ENCODE measurements at regions not wholly inside any gene's neighbourhood (a gene's known extent, or its start where the extent isn't known, plus 50 kb on each side); places are given as distances from the start of the nearest gene placed in this dataset.
"Not testable (repeated sequence)": the region's sequence is repeated elsewhere in the genome, so short reads cannot be mapped to it uniquely, and the experiment has no call there.

- Histone ChIP-seq H3K27ac (no peak overlapping the region), H3K4me3 (no peak overlapping the region)
- no peak for DNase-seq (ENCODE audit: low spot score)
- TF ChIP-seq CTCF (IDR thresholded peaks at IDR 0.05), result no peak
Observed at GRCh38 chr17:14539801-14540200, 238.9 kb downstream of the HS3ST3B1 start.

GRCh38 chr17:14532242-14532641 is 231.4 kb downstream of the HS3ST3B1 start:
- not testable (repeated sequence) for H3K4me3 ChIP-seq; DNase-seq (ENCODE audit: low spot score); H3K27ac ChIP-seq

GRCh38 chr17:14525551-14526455 is 224.9 kb downstream of the HS3ST3B1 start:
- no peak for TF ChIP-seq CTCF (IDR thresholded peaks at IDR 0.05)
- Histone ChIP-seq H3K27ac (no peak overlapping the region), H3K4me3 (no peak overlapping the region)
- DNase-seq (ENCODE audit: low spot score), result no peak

- TF ChIP-seq CTCF (IDR thresholded peaks at IDR 0.05), result no peak
- no peak overlapping the region for H3K27ac ChIP-seq
- no peak overlapping the region for H3K4me3 ChIP-seq
- DNase-seq (ENCODE audit: low spot score), result no peak
Observed at GRCh38 chr17:14522795-14523387, 222.0 kb downstream of the HS3ST3B1 start.

GRCh38 chr17:14518919-14519318 is 218.0 kb downstream of the HS3ST3B1 start:
- not testable (repeated sequence) for H3K27ac ChIP-seq; H3K4me3 ChIP-seq; DNase-seq (ENCODE audit: low spot score)

DNA sequence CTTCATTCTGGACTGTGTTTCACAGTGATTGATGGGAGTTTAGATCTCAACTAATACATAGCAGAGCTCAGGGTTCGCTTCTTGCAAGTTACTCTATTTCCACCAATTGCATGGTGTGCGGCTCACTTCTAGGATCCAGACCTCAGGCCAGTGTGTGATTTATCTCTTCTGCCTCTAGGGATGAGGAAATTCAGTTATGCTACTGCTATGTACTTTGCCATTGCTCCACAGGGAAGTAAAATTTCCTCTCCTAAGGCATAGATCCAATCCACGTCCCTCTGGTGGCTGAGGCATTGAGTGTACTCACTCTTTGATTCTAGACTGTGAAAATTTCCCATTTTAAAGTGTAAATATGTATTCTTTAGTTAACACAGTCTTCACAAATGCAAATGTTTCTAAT is 214.1 kb downstream of the HS3ST3B1 start:
- no peak overlapping the region for H3K4me3 ChIP-seq
- DNase-seq (ENCODE audit: low spot score), result no peak
- H3K27ac ChIP-seq, result no peak overlapping the region
- no peak for TF ChIP-seq CTCF (IDR thresholded peaks at IDR 0.05)

DNA sequence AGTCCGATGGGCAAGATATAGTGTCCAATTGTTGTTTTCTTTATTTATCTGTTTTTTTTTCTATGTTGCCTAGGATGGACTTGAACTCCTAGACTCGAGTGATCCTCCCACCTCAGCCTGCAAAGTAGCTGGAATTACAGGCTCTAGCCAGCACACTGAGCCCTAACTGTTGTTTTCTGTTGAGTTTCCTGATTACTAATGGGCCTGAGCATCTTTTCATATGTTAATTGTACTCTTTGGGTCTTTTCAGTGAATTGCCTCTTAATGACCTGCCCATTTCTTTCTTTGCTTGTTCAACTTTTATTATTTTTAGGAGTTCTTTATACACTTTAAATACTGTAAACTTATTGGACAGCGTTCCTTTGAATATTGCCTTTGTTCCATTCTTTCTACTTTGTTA is 213.0 kb downstream of the HS3ST3B1 start:
- DNase-seq (ENCODE audit: low spot score), result no peak
- H3K4me3 ChIP-seq, result no peak overlapping the region
- no peak overlapping the region for H3K27ac ChIP-seq
- TF ChIP-seq CTCF (IDR thresholded peaks at IDR 0.05), result no peak

DNA sequence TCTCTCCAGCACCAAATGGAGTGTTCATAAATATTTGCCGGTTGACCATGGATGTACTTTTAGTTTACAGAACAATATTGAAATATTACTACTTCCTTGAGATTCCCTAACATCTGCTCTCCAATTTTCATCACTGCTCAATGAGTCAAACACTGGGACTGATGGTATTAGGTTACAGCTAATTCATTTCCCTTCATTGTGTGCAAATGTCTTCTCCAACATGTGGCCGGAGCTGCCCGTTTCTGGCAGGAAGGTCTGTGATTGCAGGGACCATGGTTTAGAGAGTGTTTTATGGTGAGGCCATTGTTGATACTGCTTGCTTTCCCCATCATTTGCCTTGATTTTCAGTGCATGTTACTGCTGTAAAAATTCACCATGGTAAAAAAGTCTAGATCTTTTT is 209.3 kb downstream of the HS3ST3B1 start:
- Histone ChIP-seq H3K4me3 (no peak overlapping the region), H3K27ac (no peak overlapping the region)
- DNase-seq (ENCODE audit: low spot score), result no peak
- TF ChIP-seq CTCF (IDR thresholded peaks at IDR 0.05), result no peak
